Progenitor cell of endocrine pancreas (in vitro differentiated cells): ENCODE measurements at regions not wholly inside any gene's neighbourhood (a gene's known extent, or its start where the extent isn't known, plus 50 kb on each side); places are given as distances from the start of the nearest gene placed in this dataset.

Source experiments
- DNase-seq: peaks from one replicate; pipeline ENCODE4 v3.0.0; 2021; ENCODE audit warnings: low spot score; ENCODE audit not compliant: unreplicated experiment
- H3K27ac Mint-ChIP-seq: 2 replicates; pipeline ENCODE4 v1.8.0; 2021; ENCODE audit warnings: mild to moderate bottlenecking, moderate library complexity, mixed read lengths
- H3K27me3 Mint-ChIP-seq: 2 replicates; pipeline ENCODE4 v1.8.0; 2021; ENCODE audit warnings: mixed read lengths
- H3K36me3 Mint-ChIP-seq: 2 replicates; pipeline ENCODE4 v1.8.0; 2022; ENCODE audit warnings: mixed read lengths; ENCODE audit not compliant: insufficient read depth
- H3K4me1 Mint-ChIP-seq: 2 replicates; pipeline ENCODE4 v1.8.0; 2021; ENCODE audit warnings: low read depth, mixed read lengths
- H3K4me3 Mint-ChIP-seq: 2 replicates; pipeline ENCODE4 v1.8.0; 2021; ENCODE audit warnings: low read depth, mild to moderate bottlenecking, moderate library complexity, mixed read lengths
- H3K9me3 Mint-ChIP-seq: 2 replicates; pipeline ENCODE4 v1.8.0; 2021; ENCODE audit warnings: low read depth, mixed read lengths
- CTCF ChIP-seq: fragments of 200-600 bp; sonication (generic); IDR thresholded peaks from one replicate; pipeline ENCODE4 v1.5.0; 2021; ENCODE audit warnings: antibody characterized with exemption, mild to moderate bottlenecking; ENCODE audit not compliant: unreplicated experiment

GRCh38 chr2:163541943-163542342 lies 193.9 kb downstream of the FIGN start:
- TF ChIP-seq CTCF: no peak

GRCh38 chr2:163541495-163541894 lies 194.3 kb downstream of the FIGN start:
- no peak overlapping the region for H3K27ac Mint-ChIP-seq
- DNase-seq: no peak

More at GRCh38 chr2:163541943-163542342, 193.9 kb downstream of the FIGN start:
- H3K9me3 Mint-ChIP-seq: peaks cover 5% of the 10 kb centered on the region
- no peak for DNase-seq
- H3K27me3 Mint-ChIP-seq: no peaks in the 10 kb centered on the region
- H3K4me1 Mint-ChIP-seq: no peaks in the 10 kb centered on the region
- H3K4me3 Mint-ChIP-seq: no peak overlapping the region
- H3K27ac Mint-ChIP-seq: no peak overlapping the region
- H3K36me3 Mint-ChIP-seq: no peaks in the 10 kb centered on the region

GRCh38 chr2:163528640-163529217 lies 207.1 kb downstream of the FIGN start:
- Mint-ChIP-seq H3K27ac (no peak overlapping the region), H3K4me3 (no peak overlapping the region), H3K36me3 (peaks cover 2% of the 10 kb centered on the region), H3K27me3 (no peaks in the 10 kb centered on the region), H3K9me3 (peaks cover 4% of the 10 kb centered on the region), H3K4me1 (peaks cover 12% of the 10 kb centered on the region)
- TF ChIP-seq CTCF: no peak
- DNase-seq: no peak

More at GRCh38 chr2:163541495-163541894, 194.3 kb downstream of the FIGN start:
- no peaks in the 10 kb centered on the region for H3K4me1 Mint-ChIP-seq
- no peaks in the 10 kb centered on the region for H3K27me3 Mint-ChIP-seq
- H3K4me3 Mint-ChIP-seq: no peak overlapping the region
- peaks cover 5% of the 10 kb centered on the region for H3K9me3 Mint-ChIP-seq
- H3K36me3 Mint-ChIP-seq: no peaks in the 10 kb centered on the region
- TF ChIP-seq CTCF: no peak

- no peak for TF ChIP-seq CTCF
- Mint-ChIP-seq H3K27ac (no peak overlapping the region), H3K4me1 (peaks cover 12% of the 10 kb centered on the region), H3K27me3 (no peaks in the 10 kb centered on the region), H3K4me3 (no peak overlapping the region), H3K9me3 (peaks cover 13% of the 10 kb centered on the region), H3K36me3 (peaks cover 2% of the 10 kb centered on the region)
- DNase-seq: no peak
Observed at GRCh38 chr2:163527381-163527780, 208.4 kb downstream of the FIGN start.

GRCh38 chr2:163518762-163519161 lies 217.0 kb downstream of the FIGN start:
- no peak for TF ChIP-seq CTCF
- Mint-ChIP-seq H3K36me3 (no peaks in the 10 kb centered on the region), H3K27ac (no peak overlapping the region), H3K27me3 (no peaks in the 10 kb centered on the region), H3K9me3 (peaks cover 13% of the 10 kb centered on the region), H3K4me3 (no peak overlapping the region), H3K4me1 (no peaks in the 10 kb centered on the region)
- no peak for DNase-seq
